Sigmoid colon (tissue), 6 donors: ENCODE measurements at regions not wholly inside any gene's neighbourhood (a gene's known extent, or its start where the extent isn't known, plus 50 kb on each side); places are given as distances from the start of the nearest gene placed in this dataset.
"Not testable (repeated sequence)": the region's sequence is repeated elsewhere in the genome, so short reads cannot be mapped to it uniquely, and the experiment has no call there.

Experiments used
- DNase-seq: peaks from one replicate; pipeline ENCODE4 v3.0.0-alpha.2; 2019
- H3K27ac ChIP-seq, 4 donors: fragments of 200-600 bp; sonication (generic); one replicate each; pipeline ENCODE4 v1.5.1; 2016 to 2019; ENCODE audit warnings: mild to moderate bottlenecking in 1 of 4
- H3K27me3 ChIP-seq, 3 donors: fragments of 200-600 bp; sonication (generic); one replicate each; pipeline ENCODE4 v1.5.1; 2019; ENCODE audit warnings: mild to moderate bottlenecking in 1 of 3
- H3K36me3 ChIP-seq, 4 donors: fragments of 200-600 bp; sonication (generic); one replicate each; pipeline ENCODE4 v1.5.1; 2016 to 2019
- H3K4me1 ChIP-seq, 4 donors: fragments of 200-600 bp; sonication (generic); one replicate each; pipeline ENCODE4 v1.5.1; 2017 to 2019
- H3K4me3 ChIP-seq, 4 donors: fragments of 200-600 bp; sonication (generic); one replicate each; pipeline ENCODE4 v1.5.1; 2017 to 2019; ENCODE audit warnings: mild to moderate bottlenecking in 2 of 4, moderate library complexity in 1 of 4
- H3K9me3 ChIP-seq, 4 donors: fragments of 200-600 bp in 3 of 4; sonication (generic) in 3 of 4; one replicate each; pipeline versions ENCODE4 v1.5.1 to v1.6.1; 2013 to 2019
- CTCF ChIP-seq, 4 experiments: fragments of 450-650 bp in 3 of 4; fragments of 200-600 bp in 1 of 4; IDR thresholded peaks; one replicate each; pipeline ENCODE4 v1.5.1; 2016 to 2019; ENCODE audit warnings: antibody characterized with exemption in 4 of 4, mild to moderate bottlenecking in 3 of 4, moderate library complexity in 2 of 4
- EP300 ChIP-seq, 4 donors: sonication (generic); formaldehyde crosslinking; IDR thresholded peaks; one replicate each; pipeline ENCODE4 v1.6.1; 2017; ENCODE audit warnings: antibody characterized with exemption in 4 of 4
- POLR2A ChIP-seq, 2 donors: fragments of 450-650 bp; IDR thresholded peaks; one replicate each; pipeline ENCODE4 v1.6.1; 2016; ENCODE audit warnings: antibody characterized with exemption in 2 of 2, mild to moderate bottlenecking in 2 of 2, moderate library complexity in 2 of 2
- POLR2AphosphoS5 ChIP-seq, 4 donors: sonication (generic); formaldehyde crosslinking; IDR thresholded peaks; one replicate each; pipeline ENCODE4 v1.6.1; 2017; ENCODE audit warnings: antibody characterized with exemption in 4 of 4
- WGBS, 2 donors: extraction: QIAGEN DNeasy Blood & Tissue Kit; methylation state at CpG; one replicate each; pipeline ENCODE4 v1.1.7; 2013; 5-methylcytosine and 5-hydroxymethylcytosine counted together
- intact Hi-C: fragments of 100-400 bp; cut with DNase I; formaldehyde crosslinking; loops from one replicate; pipeline ENCODE4 v1.15.1; 2023
- donor health status: healthy with polysubstance abuse.
- donor health status: healthy.

GRCh38 chr10:94239696-94240095 is 123.0 kb downstream of the NOC3L start:
- Histone ChIP-seq H3K4me3 (no peak overlapping the region), H3K9me3 (no peaks in the 10 kb centered on the region), H3K4me1 (no peaks in the 10 kb centered on the region), H3K27me3 (no peaks in the 10 kb centered on the region), H3K36me3 (peaks cover 0 to 21% (median 0%) of the 10 kb centered on the region in 4 donors), H3K27ac (no peak overlapping the region)
- intact Hi-C loops, result no loop called here
- WGBS, 2 donors, result 95 to 96% methylated on average over 6 of the region's 6 CpGs
- no peak for DNase-seq
- TF ChIP-seq CTCF (IDR thresholded peaks at IDR 0.05) (no peak), EP300 (IDR thresholded peaks at IDR 0.05) (no peak), POLR2A (IDR thresholded peaks at IDR 0.05) (no peak), POLR2AphosphoS5 (IDR thresholded peaks at IDR 0.05) (no peak)

- intact Hi-C loops, result no loop called here
- Histone ChIP-seq H3K27me3 (no peaks in the 10 kb centered on the region), H3K27ac (no peak overlapping the region), H3K9me3 (no peaks in the 10 kb centered on the region), H3K4me3 (no peak overlapping the region), H3K36me3 (peaks cover 0 to 21% (median 0%) of the 10 kb centered on the region in 4 donors), H3K4me1 (no peaks in the 10 kb centered on the region)
- 78 to 83% methylated on average over 5 of the region's 5 CpGs for WGBS, 2 donors
- no peak for DNase-seq
- TF ChIP-seq POLR2AphosphoS5 (IDR thresholded peaks at IDR 0.05) (no peak), EP300 (IDR thresholded peaks at IDR 0.05) (no peak), POLR2A (IDR thresholded peaks at IDR 0.05) (no peak), CTCF (IDR thresholded peaks at IDR 0.05) (no peak)
Measured at GRCh38 chr10:94240491-94240890, 122.2 kb downstream of the NOC3L start.

- 78 to 86% methylated on average over 2 of the region's 2 CpGs for WGBS, 2 donors
- no peak for TF ChIP-seq EP300 (IDR thresholded peaks at IDR 0.05)
- TF ChIP-seq CTCF (IDR thresholded peaks at IDR 0.05), result no peak
- no peak for TF ChIP-seq POLR2AphosphoS5 (IDR thresholded peaks at IDR 0.05)
- TF ChIP-seq POLR2A (IDR thresholded peaks at IDR 0.05), result no peak
- DNase-seq, result no peak
- Histone ChIP-seq H3K27me3 (no peaks in the 10 kb centered on the region), H3K36me3 (peaks cover 0 to 20% (median 0%) of the 10 kb centered on the region in 4 donors), H3K4me3 (no peak overlapping the region), H3K4me1 (no peaks in the 10 kb centered on the region), H3K27ac (no peak overlapping the region), H3K9me3 (no peaks in the 10 kb centered on the region)
- intact Hi-C loops, result no loop called here
Measured at GRCh38 chr10:94240901-94241300, 121.8 kb downstream of the NOC3L start.

GRCh38 chr10:94251098-94251497 is 111.6 kb downstream of the NOC3L start:
- no peak for DNase-seq
- no peaks in the 10 kb centered on the region for H3K4me1 ChIP-seq
- H3K27me3 ChIP-seq, result no peaks in the 10 kb centered on the region
- no peaks in the 10 kb centered on the region for H3K9me3 ChIP-seq
- no peak overlapping the region for H3K27ac ChIP-seq
- TF ChIP-seq POLR2AphosphoS5 (IDR thresholded peaks at IDR 0.05), result no peak
- no peak for TF ChIP-seq CTCF (IDR thresholded peaks at IDR 0.05)
- TF ChIP-seq POLR2A (IDR thresholded peaks at IDR 0.05), result no peak
- TF ChIP-seq EP300 (IDR thresholded peaks at IDR 0.05), result no peak
- H3K4me3 ChIP-seq, result no peak overlapping the region
- WGBS, 2 donors, result 95% methylated on average over 2 of the region's 2 CpGs
- intact Hi-C loops, result no loop called here
- H3K36me3 ChIP-seq, result peaks cover 0 to 37% (median 4%) of the 10 kb centered on the region in 4 donors

GRCh38 chr10:94251568-94251967 is 111.2 kb downstream of the NOC3L start:
- 80 to 92% methylated on average over 1 of the region's 1 CpG for WGBS, 2 donors

GRCh38 chr10:94257407-94257806 is 105.3 kb downstream of the NOC3L start:
- H3K27ac ChIP-seq, DNase-seq, H3K4me1 ChIP-seq, intact Hi-C loops, H3K4me3 ChIP-seq, H3K27me3 ChIP-seq, H3K9me3 ChIP-seq: not testable (repeated sequence)
- H3K36me3 ChIP-seq, result peaks cover 0 to 40% (median 4%) of the 10 kb centered on the region in 4 donors
- WGBS, 2 donors, result 97 to 98% methylated on average over 4 of the region's 6 CpGs

More at GRCh38 chr10:94251568-94251967, 111.2 kb downstream of the NOC3L start:
- DNase-seq, result no peak
- intact Hi-C loops, result no loop called here
- Histone ChIP-seq H3K27ac (no peak overlapping the region), H3K4me1 (no peaks in the 10 kb centered on the region), H3K4me3 (no peak overlapping the region), H3K9me3 (no peaks in the 10 kb centered on the region), H3K36me3 (peaks cover 0 to 32% (median 4%) of the 10 kb centered on the region in 4 donors), H3K27me3 (no peaks in the 10 kb centered on the region)
- TF ChIP-seq POLR2AphosphoS5 (IDR thresholded peaks at IDR 0.05) (no peak), POLR2A (IDR thresholded peaks at IDR 0.05) (no peak), CTCF (IDR thresholded peaks at IDR 0.05) (no peak), EP300 (IDR thresholded peaks at IDR 0.05) (no peak)
